IMR-90 (cell line): ENCODE measurements at regions not wholly inside any gene's neighbourhood (a gene's known extent, or its start where the extent isn't known, plus 50 kb on each side); places are given as distances from the start of the nearest gene placed in this dataset.

ENCODE experiments used
- ATAC-seq: fragments of 200-7000 bp; cut with Tn5 transposase; 2 replicates; pipeline ENCODE4 v1.9.1; 2020; ENCODE audit warnings: low read depth, mild to moderate bottlenecking, moderate library complexity
- BruUV-seq: library from RNA; stranded (reverse); fragments of 400-500 nt; replicated peaks from 2 replicates; lab custom pipeline; 2021; lab: Mats Ljungman, UMichigan
- CTCF ChIA-PET: fragments of 300-600 bp; formaldehyde crosslinking; extraction: SDS; loops from one replicate; lab custom pipeline; 2021; ENCODE audit warnings: antibody characterized with exemption; lab: Yijun Ruan, JAX
- POLR2A ChIA-PET: fragments of 300-600 bp; sonication (Branson Sonifier 250); formaldehyde crosslinking; loops from one replicate; lab custom pipeline; 2022; ENCODE audit warnings: antibody characterized with exemption; ENCODE audit not compliant: unreplicated experiment; lab: Charles Lee
- DNase-seq: peaks from one replicate; pipeline ENCODE4 v3.0.0; 2013
- H2AFZ ChIP-seq: replicated peaks from 2 replicates; pipeline ENCODE3; 2013; ENCODE audit warnings: low read length, mild to moderate bottlenecking; ENCODE audit not compliant: poor library complexity
- H2AK5ac ChIP-seq: 2 replicates; pipeline ENCODE4 v1.6.1; 2013; ENCODE audit warnings: low read depth, low read length, inconsistent platforms
- H2AK9ac ChIP-seq: replicated peaks from 2 replicates; pipeline ENCODE3; 2013; ENCODE audit warnings: mild to moderate bottlenecking, low read depth, low read length, moderate library complexity; ENCODE audit not compliant: poor library complexity
- H2BK120ac ChIP-seq: 2 replicates; pipeline ENCODE4 v1.6.1; 2013; ENCODE audit warnings: low read depth, low read length, inconsistent platforms
- H2BK15ac ChIP-seq: 3 replicates; pipeline ENCODE4 v1.6.1; 2013; ENCODE audit warnings: low read depth, low read length, inconsistent platforms
- H2BK20ac ChIP-seq: 2 replicates; pipeline ENCODE4 v1.6.1; 2013; ENCODE audit warnings: low read depth, mild to moderate bottlenecking, inconsistent platforms, low read length, moderate library complexity
- H2BK5ac ChIP-seq: 2 replicates; pipeline ENCODE4 v1.6.1; 2013; ENCODE audit warnings: mild to moderate bottlenecking, low read depth, low read length, inconsistent platforms; ENCODE audit not compliant: poor library complexity, severe bottlenecking
- H3K14ac ChIP-seq: replicated peaks from 2 replicates; pipeline ENCODE4 v1.6.1; 2013; ENCODE audit warnings: low read depth, low read length, inconsistent platforms
- H3K18ac ChIP-seq: 2 replicates; pipeline ENCODE4 v1.6.1; 2013; ENCODE audit warnings: low read depth, low read length, control low read depth
- H3K23ac ChIP-seq: 2 replicates; pipeline ENCODE4 v1.6.1; 2013; ENCODE audit warnings: low read depth, low read length, inconsistent platforms
- H3K27ac ChIP-seq: 2 replicates; pipeline ENCODE4 v1.5.1; 2013; ENCODE audit warnings: mild to moderate bottlenecking, control low read depth, low read length; ENCODE audit not compliant: insufficient read depth
- H3K27me3 ChIP-seq: 2 replicates; pipeline ENCODE4 v1.6.1; 2013; ENCODE audit warnings: low read length; ENCODE audit not compliant: control insufficient read depth, insufficient read depth
- H3K36me3 ChIP-seq: 2 replicates; pipeline ENCODE4 v1.6.1; 2013; ENCODE audit warnings: low read length, mixed read lengths; ENCODE audit not compliant: control insufficient read depth, insufficient read depth
- H3K4ac ChIP-seq: 2 replicates; pipeline ENCODE4 v1.6.1; 2013; ENCODE audit warnings: low read depth, low read length, inconsistent platforms
- H3K4me1 ChIP-seq: 2 replicates; pipeline ENCODE4 v1.6.1; 2013; ENCODE audit warnings: low read length, mixed read lengths; ENCODE audit not compliant: control insufficient read depth, insufficient read depth
- H3K4me2 ChIP-seq: 2 replicates; pipeline ENCODE4 v1.6.1; 2013; ENCODE audit warnings: low read depth, mild to moderate bottlenecking, control low read depth, low read length, moderate library complexity
- H3K4me3 ChIP-seq: 2 replicates; pipeline ENCODE4 v1.5.1; 2013; ENCODE audit warnings: low read depth, mild to moderate bottlenecking, control low read depth, low read length, moderate library complexity; ENCODE audit not compliant: insufficient read depth
- H3K56ac ChIP-seq: 2 replicates; pipeline ENCODE4 v1.6.1; 2013; ENCODE audit warnings: low read length, inconsistent platforms; ENCODE audit not compliant: insufficient read depth; ENCODE audit errors: extremely low read depth
- H3K79me1 ChIP-seq, 2 experiments: 2 replicates each; pipeline ENCODE4 v1.6.1; 2013; ENCODE audit warnings: low read length in 2 of 2, inconsistent platforms in 1 of 2, low read depth in 1 of 2
- H3K9ac ChIP-seq: 2 replicates; pipeline ENCODE4 v1.6.1; 2013; ENCODE audit warnings: low read depth, low read length, control low read depth
- H3K9me1 ChIP-seq: 2 replicates; pipeline ENCODE4 v1.6.1; 2013; ENCODE audit warnings: low read length, inconsistent platforms; ENCODE audit not compliant: insufficient read depth
- H3K9me3 ChIP-seq: 2 replicates; pipeline ENCODE4 v1.6.1; 2013; ENCODE audit warnings: low read length; ENCODE audit not compliant: control insufficient read depth, insufficient read depth
- H4K20me1 ChIP-seq: 2 replicates; pipeline ENCODE4 v1.6.1; 2013; ENCODE audit warnings: low read length, inconsistent platforms; ENCODE audit not compliant: insufficient read depth
- H4K5ac ChIP-seq: 2 replicates; pipeline ENCODE4 v1.6.1; 2013; ENCODE audit warnings: mild to moderate bottlenecking, low read depth, low read length, control low read depth
- H4K8ac ChIP-seq, 2 experiments: 2 replicates each; pipeline ENCODE4 v1.6.1; 2013; ENCODE audit warnings: low read depth in 2 of 2, low read length in 2 of 2, control low read depth in 1 of 2, inconsistent platforms in 1 of 2
- H4K91ac ChIP-seq: 2 replicates; pipeline ENCODE4 v1.6.1; 2013; ENCODE audit warnings: low read depth, low read length, inconsistent platforms; ENCODE audit not compliant: insufficient read depth
- ELK1 ChIP-seq: fragments of 150-350 bp; IDR thresholded peaks from 2 replicates; pipeline ENCODE4 v1.6.1; 2016; ENCODE audit warnings: low read depth, mild to moderate bottlenecking, low read length, moderate library complexity, borderline replicate concordance
- FOS ChIP-seq: fragments of 150-350 bp; IDR thresholded peaks from 2 replicates; pipeline ENCODE4 v1.6.1; 2016; ENCODE audit warnings: low read depth, low read length
- MAFK ChIP-seq: IDR thresholded peaks from 2 replicates; pipeline ENCODE4 v1.6.1; 2012; ENCODE audit warnings: low read depth, low read length, improper control_type of control experiment
- WGBS, 2 experiments: methylation state at CpG; one replicate each; pipeline versions ENCODE4 v1.1.5 to v1.1.7; 2013; ENCODE audit warnings: missing lambda C conversion rate in 2 of 2; ENCODE audit not compliant: insufficient read length in 1 of 2; ENCODE audit errors: extremely low coverage in 2 of 2; 5-methylcytosine and 5-hydroxymethylcytosine counted together
- dilution Hi-C: fragments of 300-500 bp; cut with HindIII; formaldehyde crosslinking; loops from one replicate; pipeline ENCODE4 v1.14.3; 2018; ENCODE audit warnings: low sequenced_read_pairs; ENCODE audit not compliant: unreplicated experiment
- in situ Hi-C: fragments of 300-500 bp; cut with MboI; formaldehyde crosslinking; loops from 3 replicates; pipeline ENCODE4 v1.14.3; 2019; ENCODE audit warnings: low sequenced_read_pairs, inconsistent platforms, mixed read lengths
- intact Hi-C: fragments of 100-400 bp; cut with micrococcal nuclease; formaldehyde crosslinking; loops from 2 replicates; pipeline ENCODE4 v1.10.0; 2022

- Histone ChIP-seq H4K20me1 (no peaks in the 10 kb centered on the region), H2BK120ac (no peak overlapping the region), H2BK20ac (no peak overlapping the region), H3K4me3 (no peak overlapping the region), H2AK5ac (no peak overlapping the region), H3K4me1 (no peaks in the 10 kb centered on the region), H2AK9ac (no peak overlapping the region), H2BK5ac (no peak overlapping the region), H2AFZ (no peak overlapping the region), H3K27me3 (no peaks in the 10 kb centered on the region), H3K23ac (no peak overlapping the region), H3K56ac (no peak overlapping the region), H3K9me3 (no peaks in the 10 kb centered on the region), H3K9ac (no peak overlapping the region), H3K4me2 (no peak overlapping the region), H2BK15ac (no peak overlapping the region), H3K9me1 (no peaks in the 10 kb centered on the region), H3K4ac (no peak overlapping the region), H4K91ac (no peak overlapping the region), H3K14ac (no peak overlapping the region), H3K27ac (no peak overlapping the region), H4K8ac (no peak overlapping the region), H4K5ac (no peak overlapping the region), H3K36me3 (no peaks in the 10 kb centered on the region), H3K79me1 (no peaks in the 10 kb centered on the region), H3K18ac (no peak overlapping the region)
- ChIA-PET POLR2A (no interaction called here), CTCF (no interaction called here)
- no TSS peak for BruUV-seq
- dilution Hi-C loops (no loop called here), in situ Hi-C loops (no loop called here), intact Hi-C loops (no loop called here)
- no peak for ATAC-seq
- no CpG with 5 or more reads among the region's 3 CpGs for WGBS, 2 experiments
- no peak for DNase-seq
- TF ChIP-seq FOS = no peak
- no peak for TF ChIP-seq ELK1
- TF ChIP-seq MAFK = no peak
Measured at GRCh38 chr4:14383652-14384051, 618.6 kb upstream of the CPEB2 start.
